HG03159 (cell line): ENCODE measurements at regions not wholly inside any gene's neighbourhood (a gene's known extent, or its start where the extent isn't known, plus 50 kb on each side); places are given as distances from the start of the nearest gene placed in this dataset.
"Not testable (repeated sequence)": the region's sequence is repeated elsewhere in the genome, so short reads cannot be mapped to it uniquely, and the experiment has no call there.

Source experiments
- ATAC-seq: cut with Tn5 transposase; IDR thresholded peaks from one replicate; pipeline ENCODE4 v1.9.1; 2021; ENCODE audit warnings: mild to moderate bottlenecking, moderate library complexity; ENCODE audit not compliant: unreplicated experiment

- ATAC-seq, result no peak
Observed at GRCh38 chr4:112086036-112086434, 59.2 kb upstream of the FAM241A start.

- ATAC-seq, result not testable (repeated sequence)
Observed at GRCh38 chr4:112086661-112087060, 58.6 kb upstream of the FAM241A start.

DNA sequence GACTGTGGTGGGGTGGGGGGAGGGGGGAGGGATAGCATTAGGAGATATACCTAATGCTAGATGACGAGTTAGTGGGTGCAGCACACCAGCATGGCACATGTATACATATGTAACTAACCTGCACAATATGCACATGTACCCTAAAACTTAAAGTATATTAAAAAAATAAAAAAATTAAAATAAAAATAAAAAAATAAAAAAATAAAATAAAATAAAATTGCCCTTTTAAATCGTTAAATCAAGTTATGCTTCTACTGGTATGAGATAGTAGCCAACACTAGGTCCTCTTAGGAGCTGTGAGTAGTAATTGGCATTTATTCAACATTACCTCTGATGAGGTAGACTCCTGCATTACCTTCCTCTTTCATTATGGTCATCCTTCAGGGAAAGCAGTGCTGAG is 52.9 kb upstream of the FAM241A start:
- ATAC-seq, result not testable (repeated sequence)

DNA sequence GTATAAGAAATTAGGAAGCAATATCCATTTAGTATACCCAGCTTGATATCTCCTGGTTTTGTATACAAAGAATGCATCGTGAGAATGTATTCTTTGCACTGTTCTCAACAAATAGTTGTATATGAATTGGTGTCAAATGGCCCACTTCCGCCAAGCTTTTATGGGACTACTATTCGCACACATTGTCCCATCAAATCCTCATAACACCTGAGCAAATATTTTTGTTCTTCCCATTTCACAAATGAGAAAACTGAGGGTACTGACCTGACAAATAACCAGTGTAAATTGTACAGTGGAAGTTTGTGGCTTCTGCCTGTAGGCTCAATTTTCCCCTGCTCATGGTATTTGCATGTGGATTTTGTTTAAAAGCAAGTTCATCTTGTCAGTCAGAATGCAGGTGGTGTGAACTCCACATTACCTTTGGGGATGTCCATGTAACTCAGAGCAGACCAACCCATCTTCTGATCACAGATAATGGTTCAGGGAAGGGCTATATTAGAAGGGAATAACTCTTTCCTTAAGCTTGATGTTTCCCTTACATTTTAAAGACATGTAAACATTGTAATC is 51.5 kb upstream of the FAM241A start:
- peak; percentile 62 for ATAC-seq

- ATAC-seq, result no peak
Observed at GRCh38 chr4:112094330-112094729, 50.9 kb upstream of the FAM241A start.
